HG03060 (cell line): ENCODE measurements at regions not wholly inside any gene's neighbourhood (a gene's known extent, or its start where the extent isn't known, plus 50 kb on each side); places are given as distances from the start of the nearest gene placed in this dataset.
"Not testable (repeated sequence)": the region's sequence is repeated elsewhere in the genome, so short reads cannot be mapped to it uniquely, and the experiment has no call there.

Experiments used
- ATAC-seq: cut with Tn5 transposase; IDR thresholded peaks from one replicate; pipeline ENCODE4 v1.9.1; 2021; ENCODE audit warnings: low read depth, moderate number of reproducible peaks; ENCODE audit not compliant: unreplicated experiment

- ATAC-seq, result no peak
These were observed 234.5 kb upstream of the SSTR1 start for GRCh38 chr14:37972941-37973887.

- ATAC-seq, result no peak
These were observed 233.3 kb upstream of the SSTR1 start for GRCh38 chr14:37974421-37974820.

GRCh38 chr14:37977481-37977880 lies 230.2 kb upstream of the SSTR1 start:
- ATAC-seq, result no peak

GRCh38 chr14:37985826-37986470 lies 221.8 kb upstream of the SSTR1 start:
- ATAC-seq, result no peak

- no peak for ATAC-seq
These were observed 219.2 kb upstream of the SSTR1 start for GRCh38 chr14:37988472-37988871.

- no peak for ATAC-seq
These were observed 216.7 kb upstream of the SSTR1 start for GRCh38 chr14:37991027-37991426.

GRCh38 chr14:37992499-37992898 lies 215.2 kb upstream of the SSTR1 start:
- ATAC-seq, result no peak

GRCh38 chr14:37994846-37995372 lies 212.8 kb upstream of the SSTR1 start:
- ATAC-seq, result no peak

GRCh38 chr14:37997017-37997416 lies 210.7 kb upstream of the SSTR1 start:
- ATAC-seq, result no peak

- ATAC-seq, result no peak
These were observed 207.4 kb upstream of the SSTR1 start for GRCh38 chr14:38000340-38000739.

GRCh38 chr14:38001501-38001900 lies 206.2 kb upstream of the SSTR1 start:
- no peak for ATAC-seq

- no peak for ATAC-seq
These were observed 203.7 kb upstream of the SSTR1 start for GRCh38 chr14:38003746-38004609.

- no peak for ATAC-seq
These were observed 203.2 kb upstream of the SSTR1 start for GRCh38 chr14:38004610-38004879.

- not testable (repeated sequence) for ATAC-seq
These were observed 196.5 kb upstream of the SSTR1 start for GRCh38 chr14:38011156-38011555.

- no peak for ATAC-seq
These were observed 195.6 kb upstream of the SSTR1 start for GRCh38 chr14:38012056-38012455.

- ATAC-seq, result no peak
These were observed 191.2 kb upstream of the SSTR1 start for GRCh38 chr14:38016497-38016896.

GRCh38 chr14:38021861-38022260 lies 185.8 kb upstream of the SSTR1 start:
- no peak for ATAC-seq

- ATAC-seq, result no peak
These were observed 184.9 kb upstream of the SSTR1 start for GRCh38 chr14:38022775-38023174.

GRCh38 chr14:38038171-38038570 lies 169.5 kb upstream of the SSTR1 start:
- ATAC-seq, result no peak

- ATAC-seq, result no peak
These were observed 168.7 kb upstream of the SSTR1 start for GRCh38 chr14:38038986-38039385.

- no peak for ATAC-seq
These were observed 168.2 kb upstream of the SSTR1 start for GRCh38 chr14:38039496-38039895.
